Cardiac fibroblast (primary cell): ENCODE measurements at regions not wholly inside any gene's neighbourhood (a gene's known extent, or its start where the extent isn't known, plus 50 kb on each side); places are given as distances from the start of the nearest gene placed in this dataset.
"Not testable (repeated sequence)": the region's sequence is repeated elsewhere in the genome, so short reads cannot be mapped to it uniquely, and the experiment has no call there.

ENCODE experiments used
- DNase-seq, 2 donors: peaks; one replicate each; pipeline versions ENCODE4 v3.0.0 to v3.0.0-alpha.2; 2010; ENCODE audit warnings: low read depth in 2 of 2
- H3K4me3 ChIP-seq, 2 donors: replicated peaks in 1 of 2; 1 replicate in 1 of 2; 2 replicates in 1 of 2; pipeline ENCODE4 v1.5.1; 2011; ENCODE audit warnings: low read depth in 2 of 2, low read length in 2 of 2, mild to moderate bottlenecking in 2 of 2, moderate library complexity in 1 of 2
- TF ChIP-seq, protein P1 (sequence below): IDR thresholded peaks from one replicate; pipeline ENCODE4 v1.5.1; 2011; ENCODE audit warnings: low read depth, mild to moderate bottlenecking, low read length, inconsistent platforms

DNA sequence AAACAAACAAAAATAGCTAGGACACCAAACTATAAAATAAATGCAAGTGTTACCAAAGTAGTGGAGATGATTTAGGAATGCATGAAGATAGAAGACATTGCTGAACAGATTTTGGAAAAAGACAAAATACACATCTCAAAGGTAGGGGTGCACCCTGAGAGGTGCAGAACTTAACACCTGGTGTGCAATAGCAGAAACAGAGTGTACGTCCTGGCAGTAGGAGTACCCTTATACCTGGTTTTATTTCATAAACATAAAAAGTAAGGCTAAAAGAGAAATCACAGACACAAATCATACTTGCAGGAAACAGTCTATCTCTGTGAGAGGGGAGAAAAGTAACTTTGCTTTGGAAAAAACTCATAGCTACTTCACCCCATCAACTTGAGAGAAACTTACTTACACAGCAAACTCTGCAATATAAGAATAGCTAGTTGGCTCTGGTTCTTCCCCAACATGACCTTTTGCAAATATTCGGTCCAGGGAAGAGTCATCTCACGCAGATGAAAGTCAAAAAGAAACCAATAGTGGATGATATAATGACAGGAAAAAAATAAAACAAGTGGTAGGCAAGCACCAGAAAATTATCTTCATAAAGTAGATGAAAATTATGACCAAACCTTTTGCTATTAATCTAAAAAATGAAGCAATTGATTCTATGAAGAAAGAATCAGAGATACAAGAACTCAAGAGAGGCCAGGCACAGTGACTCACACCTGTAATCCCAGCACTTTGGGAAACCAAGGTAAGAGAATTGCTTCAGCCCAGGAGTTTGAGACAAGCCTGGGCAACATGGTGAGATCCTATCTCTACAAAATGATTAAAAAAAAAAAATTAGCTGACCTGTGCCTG, 108.9 kb upstream of the BNIP2 start:
- TF ChIP-seq, protein P1, sequence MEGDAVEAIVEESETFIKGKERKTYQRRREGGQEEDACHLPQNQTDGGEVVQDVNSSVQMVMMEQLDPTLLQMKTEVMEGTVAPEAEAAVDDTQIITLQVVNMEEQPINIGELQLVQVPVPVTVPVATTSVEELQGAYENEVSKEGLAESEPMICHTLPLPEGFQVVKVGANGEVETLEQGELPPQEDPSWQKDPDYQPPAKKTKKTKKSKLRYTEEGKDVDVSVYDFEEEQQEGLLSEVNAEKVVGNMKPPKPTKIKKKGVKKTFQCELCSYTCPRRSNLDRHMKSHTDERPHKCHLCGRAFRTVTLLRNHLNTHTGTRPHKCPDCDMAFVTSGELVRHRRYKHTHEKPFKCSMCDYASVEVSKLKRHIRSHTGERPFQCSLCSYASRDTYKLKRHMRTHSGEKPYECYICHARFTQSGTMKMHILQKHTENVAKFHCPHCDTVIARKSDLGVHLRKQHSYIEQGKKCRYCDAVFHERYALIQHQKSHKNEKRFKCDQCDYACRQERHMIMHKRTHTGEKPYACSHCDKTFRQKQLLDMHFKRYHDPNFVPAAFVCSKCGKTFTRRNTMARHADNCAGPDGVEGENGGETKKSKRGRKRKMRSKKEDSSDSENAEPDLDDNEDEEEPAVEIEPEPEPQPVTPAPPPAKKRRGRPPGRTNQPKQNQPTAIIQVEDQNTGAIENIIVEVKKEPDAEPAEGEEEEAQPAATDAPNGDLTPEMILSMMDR, result no peak
- no peak for DNase-seq
- no peak overlapping the region for H3K4me3 ChIP-seq

DNA sequence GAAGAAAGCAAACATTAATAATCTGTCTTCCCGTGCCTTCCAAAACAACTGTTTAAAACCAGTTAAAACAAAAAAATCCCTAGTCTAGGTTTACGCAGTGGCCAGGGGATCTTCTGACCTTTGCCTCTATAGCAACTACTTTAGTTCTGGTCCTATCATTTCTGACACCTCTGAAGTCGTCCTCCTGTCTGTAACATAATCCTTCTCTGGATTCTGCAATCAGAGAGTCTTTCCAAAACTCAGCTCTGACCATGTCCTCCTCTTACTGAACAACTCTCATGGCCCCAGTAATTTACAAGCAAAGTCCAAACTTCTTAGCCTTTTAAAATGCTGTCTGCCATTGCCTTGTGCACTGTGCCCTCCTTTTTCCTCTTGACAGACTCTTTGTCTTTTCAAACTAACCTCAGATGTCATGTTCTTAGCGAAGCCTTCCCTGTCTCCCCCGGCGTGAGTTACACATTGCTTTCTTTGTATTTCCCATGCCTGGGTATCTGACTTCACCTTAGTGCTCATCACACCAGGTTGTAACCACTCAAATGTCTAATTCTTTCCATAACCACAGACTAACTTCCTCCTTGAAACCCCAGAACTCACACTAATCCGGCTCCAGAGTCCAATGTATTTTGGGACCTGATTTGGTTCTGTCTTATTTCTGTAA, 105.2 kb upstream of the BNIP2 start:
- no peak for DNase-seq
- TF ChIP-seq, protein P1, result no peak
- no peak overlapping the region for H3K4me3 ChIP-seq

DNA sequence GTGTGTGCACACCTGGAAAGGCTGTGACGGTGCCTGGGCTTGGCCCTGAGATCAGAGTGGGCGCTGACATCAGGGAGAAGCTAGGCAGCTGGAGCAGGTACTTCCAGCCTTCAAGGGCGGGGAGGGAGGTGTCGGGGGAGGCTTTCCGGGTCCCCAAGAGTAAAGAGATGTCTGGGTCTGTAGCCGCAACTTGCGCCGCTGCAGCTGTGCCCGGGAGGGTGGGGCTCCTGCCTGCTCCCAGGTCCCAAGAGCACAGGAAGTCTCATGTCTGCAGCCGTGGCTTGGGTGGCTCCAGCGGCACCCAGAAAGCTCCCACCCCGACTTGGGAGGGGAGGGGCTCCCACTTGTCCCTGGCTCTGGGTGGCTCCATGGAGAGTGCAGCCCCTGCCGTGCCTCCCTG, 103.2 kb upstream of the BNIP2 start:
- no peak for DNase-seq
- TF ChIP-seq, protein P1, result no peak

DNA sequence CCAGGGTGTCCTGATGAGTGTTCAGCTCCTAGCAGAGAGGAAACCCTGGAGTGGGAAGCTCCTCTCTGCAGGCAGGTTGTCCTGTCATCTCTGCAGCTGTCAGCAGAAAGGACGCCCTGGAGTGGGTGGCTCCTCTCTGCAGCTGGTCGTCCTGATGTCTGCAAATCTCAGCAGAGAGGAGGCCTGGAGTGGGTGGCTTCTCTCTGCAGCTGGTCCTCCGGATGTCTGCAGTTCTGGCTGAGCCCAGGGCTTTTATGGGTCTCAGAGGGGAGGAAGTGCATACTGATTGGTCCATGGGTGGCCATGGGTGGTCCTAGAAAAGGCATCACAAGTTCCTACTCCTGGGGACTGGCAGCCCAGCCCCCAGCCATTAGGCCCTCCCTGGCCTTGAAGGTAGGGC, 102.6 kb upstream of the BNIP2 start:
- H3K4me3 ChIP-seq, result no peak overlapping the region
- no peak for DNase-seq

More for the DNA sequence above, 103.2 kb upstream of the BNIP2 start:
- no peak overlapping the region for H3K4me3 ChIP-seq

DNA sequence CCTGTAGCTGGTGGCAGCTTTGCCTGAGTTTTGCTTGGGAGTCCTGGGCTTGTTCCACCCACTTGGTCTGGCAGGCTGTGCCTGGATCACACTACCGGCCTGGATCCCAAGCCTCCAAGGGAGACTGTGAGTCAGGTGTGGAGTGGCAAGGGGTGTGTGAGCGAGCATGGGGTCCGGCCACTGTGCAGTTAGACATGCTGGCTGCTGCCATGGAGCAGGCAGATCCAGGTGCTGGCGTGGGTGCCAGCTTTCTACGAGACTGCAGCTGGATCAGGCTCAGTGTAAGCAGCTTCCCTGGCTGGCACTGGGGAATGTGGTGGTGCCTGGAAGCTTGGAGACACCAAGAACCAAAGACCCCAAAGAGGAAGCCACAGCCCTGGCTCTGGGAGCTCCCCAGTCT, 102.0 kb upstream of the BNIP2 start:
- TF ChIP-seq, protein P1, result no peak
- H3K4me3 ChIP-seq, result no peak overlapping the region
- no peak for DNase-seq

More for the DNA sequence above, 102.6 kb upstream of the BNIP2 start:
- TF ChIP-seq, protein P1, result no peak

DNA sequence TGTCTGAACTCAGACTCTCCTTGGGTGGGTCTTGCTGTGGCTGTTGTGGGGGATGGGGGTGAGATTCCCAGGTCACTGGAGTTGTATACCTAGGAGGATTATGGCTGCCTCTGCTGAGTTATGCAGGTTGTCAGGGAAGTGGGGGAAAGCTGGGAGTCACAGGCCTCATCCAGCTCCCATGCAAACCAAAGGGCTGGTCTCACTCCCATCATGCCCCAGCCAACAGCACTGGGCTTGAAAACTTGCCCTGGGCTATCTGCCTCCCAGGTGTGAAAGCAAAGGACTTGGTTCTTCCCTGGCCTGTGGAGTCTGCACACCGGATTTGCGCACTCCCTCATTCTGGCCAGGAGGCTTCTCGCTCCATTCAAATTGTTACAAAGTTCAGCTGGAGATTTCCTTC, 97.3 kb upstream of the BNIP2 start:
- H3K4me3 ChIP-seq, DNase-seq: not testable (repeated sequence)

DNA sequence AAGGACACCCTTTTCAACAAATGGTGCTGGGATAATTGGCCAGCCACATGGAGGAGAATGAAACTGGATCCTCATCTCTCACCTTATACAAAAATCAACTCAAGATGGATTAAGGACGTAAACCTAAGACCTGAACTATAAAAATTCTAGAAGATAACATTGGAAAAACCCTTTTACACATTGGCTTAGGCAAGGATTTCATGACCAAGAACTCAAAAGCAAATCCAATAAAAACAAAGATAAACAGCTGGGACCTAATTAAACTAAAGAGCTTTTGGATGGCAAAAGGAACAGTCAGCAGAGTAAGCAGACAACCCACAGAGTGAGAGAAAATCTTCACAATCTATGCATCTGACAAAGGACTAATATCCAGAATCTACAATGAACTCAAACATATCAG, 96.9 kb upstream of the BNIP2 start:
- H3K4me3 ChIP-seq, DNase-seq: not testable (repeated sequence)

DNA sequence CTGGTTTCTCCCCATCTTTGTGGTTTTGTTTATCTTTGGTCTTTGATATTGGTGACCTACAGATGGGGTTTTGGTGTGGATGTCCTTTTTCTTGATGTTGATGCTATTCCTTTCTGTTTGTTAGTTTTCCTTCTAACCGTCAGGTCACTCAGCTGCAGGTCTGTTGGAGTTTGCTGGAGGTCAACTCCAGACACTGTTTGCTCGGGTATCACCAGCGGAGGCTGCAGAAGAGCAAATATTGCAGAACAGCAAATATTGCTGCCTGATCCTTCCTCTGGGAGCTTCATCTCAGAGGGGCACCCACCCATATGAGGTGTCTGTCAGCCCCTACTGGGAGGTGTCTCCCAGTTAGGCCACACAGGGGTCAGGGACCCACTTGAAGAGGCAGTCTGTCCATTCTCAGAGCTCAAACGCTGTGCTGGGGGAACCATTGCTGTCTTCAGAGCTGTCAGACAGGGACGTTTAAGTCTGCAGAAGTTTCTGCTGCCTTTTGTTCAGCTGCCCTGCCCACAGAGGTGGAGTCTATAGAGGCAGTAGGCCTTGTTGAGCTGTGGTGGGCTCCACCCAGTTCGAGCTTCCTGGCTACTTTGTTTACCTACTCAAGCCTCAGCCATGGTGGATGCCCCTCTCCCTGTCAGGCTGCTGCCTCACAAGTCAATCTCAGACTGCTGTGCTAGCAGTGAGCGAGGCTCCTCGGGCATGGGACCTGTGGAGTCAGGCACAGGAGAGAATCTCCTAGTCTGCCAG, 94.8 kb upstream of the BNIP2 start:
- DNase-seq, H3K4me3 ChIP-seq: not testable (repeated sequence)
